ENCODE measurements at regions not wholly inside any gene's neighbourhood (a gene's known extent, or its start where the extent isn't known, plus 50 kb on each side); places are given as distances from the start of the nearest gene placed in this dataset.
"Not testable (repeated sequence)": the region's sequence is repeated elsewhere in the genome, so short reads cannot be mapped to it uniquely, and the experiment has no call there.

DNA sequence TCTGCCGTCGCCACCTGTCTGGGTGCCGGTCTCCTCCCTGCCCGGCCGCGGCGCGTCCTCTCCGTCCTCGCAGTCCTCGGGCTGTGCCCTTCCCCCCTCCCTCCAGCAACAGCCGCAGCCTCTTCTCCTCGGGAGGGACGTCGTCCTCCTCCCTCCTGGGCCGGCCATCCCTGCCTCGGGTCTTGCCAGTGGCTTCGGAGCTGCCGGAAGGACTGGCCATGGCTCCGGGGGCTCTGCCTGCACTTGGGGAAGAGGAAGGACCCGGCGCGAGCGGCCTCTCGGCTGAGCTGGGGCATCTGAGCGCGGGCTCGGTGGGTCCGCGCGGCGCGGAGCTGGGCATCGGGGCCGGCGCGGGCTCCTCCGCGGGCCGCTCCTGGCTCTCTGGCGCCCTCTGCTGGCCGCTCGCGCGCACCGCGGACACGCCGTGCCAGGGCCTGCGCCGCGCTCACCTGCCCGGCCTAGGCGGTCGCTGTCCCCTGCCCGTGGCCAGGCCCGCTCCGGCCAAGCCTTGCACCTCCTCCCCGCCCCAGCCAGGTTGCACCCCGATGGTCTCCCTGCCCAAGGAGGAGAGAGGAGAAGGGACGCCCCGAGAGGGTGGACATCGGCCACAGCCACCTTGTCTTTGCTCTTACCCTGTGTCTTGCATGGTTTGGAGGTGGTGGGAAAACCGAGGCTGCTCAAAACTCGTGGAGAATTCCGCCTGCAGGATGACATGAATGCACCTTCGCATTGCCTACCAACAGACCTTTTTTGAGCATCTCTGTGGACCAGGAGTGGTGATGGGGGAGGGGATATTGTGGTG is 83.9 kb upstream of the FRG2C start:
- peak overlapping the region; percentile 34 to 55 (median 44) for H3K4me3 ChIP-seq
- WGBS, 2 donors (ENCODE audit: low coverage in 1 of 2), result 7% methylated on average over 30 of the region's 67 CpGs; no CpG with 5 or more reads in 1 of the 2 donors
- peaks cover 31% of the 10 kb centered on the region for H3K27me3 ChIP-seq
- H3K36me3 ChIP-seq; H3K9me3 ChIP-seq; H3K4me1 ChIP-seq; H3K27ac ChIP-seq; intact Hi-C loops (cut with DNase I; ENCODE audit: low total_unique reads): not testable (repeated sequence)
- DNase-seq, result peak; percentile 53
- TF ChIP-seq CTCF (IDR thresholded peaks at IDR 0.05), result peak in 4 of 5 experiments; percentile 42 to 83 (median 67)
- in situ Hi-C loops (cut with MboI; ENCODE audit: low pct_ligation_motif_present in 1 of 4, low pct_unique_long_range_greater_than_20kb in 1 of 4, low sequenced_read_pairs in 3 of 4), result loop anchor here in 1 of 4 donors (25.0 kb wide), 1 partner anchor 293 kb away; no protein-coding TSS in a partner anchor

- H3K27me3 ChIP-seq, result peaks cover 31% of the 10 kb centered on the region
- H3K4me1 ChIP-seq; intact Hi-C loops (cut with DNase I; ENCODE audit: low total_unique reads); H3K4me3 ChIP-seq; H3K27ac ChIP-seq; H3K9me3 ChIP-seq; H3K36me3 ChIP-seq; DNase-seq: not testable (repeated sequence)
- in situ Hi-C loops (cut with MboI; ENCODE audit: low pct_ligation_motif_present in 1 of 4, low pct_unique_long_range_greater_than_20kb in 1 of 4, low sequenced_read_pairs in 3 of 4), result loop anchor here in 1 of 4 donors (25.0 kb wide), 1 partner anchor 295 kb away; no protein-coding TSS in a partner anchor
- WGBS, 2 donors (ENCODE audit: low coverage in 1 of 2), result 55% methylated on average over 3 of the region's 3 CpGs; no CpG with 5 or more reads in 1 of the 2 donors
Observed at GRCh38 chr3:75582536-75582935, 81.6 kb upstream of the FRG2C start.

DNA sequence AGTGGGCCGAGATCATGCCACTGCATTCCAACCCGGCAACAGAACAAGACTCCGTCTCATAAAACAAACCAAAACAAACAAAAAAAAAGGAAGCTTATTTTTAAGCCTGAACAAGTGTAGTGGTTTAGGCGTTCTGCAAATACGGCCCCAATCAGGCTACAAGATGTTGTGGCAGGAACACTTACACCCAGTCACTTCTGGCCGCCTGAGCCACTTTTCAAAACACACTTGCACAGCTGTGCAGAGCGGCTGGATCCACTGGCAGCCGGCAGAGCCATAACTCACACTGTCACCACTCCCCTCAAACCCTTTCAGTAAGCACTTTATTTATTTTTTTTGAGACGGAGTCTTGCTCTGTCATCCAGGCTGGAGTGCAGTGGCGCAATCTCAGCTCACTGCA is 81.0 kb upstream of the FRG2C start:
- H3K36me3 ChIP-seq; H3K4me3 ChIP-seq; intact Hi-C loops (cut with DNase I; ENCODE audit: low total_unique reads); DNase-seq; H3K4me1 ChIP-seq; H3K27ac ChIP-seq; H3K9me3 ChIP-seq: not testable (repeated sequence)
- 21 to 35% methylated on average over 3 to 10 of the region's 10 CpGs for WGBS, 2 donors (ENCODE audit: low coverage in 1 of 2)
- peaks cover 31% of the 10 kb centered on the region for H3K27me3 ChIP-seq
- in situ Hi-C loops (cut with MboI; ENCODE audit: low pct_ligation_motif_present in 1 of 4, low pct_unique_long_range_greater_than_20kb in 1 of 4, low sequenced_read_pairs in 3 of 4), result loop anchor here in 1 of 4 donors (25.0 kb wide), 1 partner anchor 296 kb away; no protein-coding TSS in a partner anchor

DNA sequence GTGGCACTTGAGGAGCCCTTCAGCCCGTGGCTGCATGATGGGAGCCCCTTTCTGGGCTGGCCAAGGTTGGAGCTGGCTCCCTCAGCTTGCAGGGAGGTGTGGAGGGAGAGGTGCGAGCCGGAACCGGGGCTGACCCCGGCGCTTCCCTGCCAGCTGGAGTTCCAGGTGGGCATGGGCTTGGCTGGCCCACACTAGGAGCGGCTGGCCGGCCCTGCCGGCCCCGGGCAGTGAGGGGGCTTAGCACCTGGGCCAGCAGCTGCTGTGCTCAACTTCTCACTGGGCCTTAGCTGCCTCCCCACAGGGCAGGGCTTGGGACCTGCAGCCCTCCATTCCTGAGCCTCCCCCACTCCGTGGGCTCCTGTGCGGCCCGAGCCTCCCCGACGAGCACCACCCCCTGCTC is 76.4 kb upstream of the FRG2C start:
- H3K4me3 ChIP-seq; H3K36me3 ChIP-seq; DNase-seq; H3K27me3 ChIP-seq; intact Hi-C loops (cut with DNase I; ENCODE audit: low total_unique reads); H3K4me1 ChIP-seq; H3K9me3 ChIP-seq; H3K27ac ChIP-seq: not testable (repeated sequence)
- WGBS, 2 donors (ENCODE audit: low coverage in 1 of 2), result 85% methylated on average over 10 of the region's 15 CpGs; no CpG with 5 or more reads in 1 of the 2 donors
- in situ Hi-C loops (cut with MboI; ENCODE audit: low pct_ligation_motif_present in 1 of 4, low pct_unique_long_range_greater_than_20kb in 1 of 4, low sequenced_read_pairs in 3 of 4), result loop anchor here in 1 of 4 donors (25.0 kb wide), 1 partner anchor 300 kb away; no protein-coding TSS in a partner anchor

GRCh38 chr3:75590382-75590781 is 73.7 kb upstream of the FRG2C start:
- H3K4me3 ChIP-seq; DNase-seq; H3K4me1 ChIP-seq; intact Hi-C loops (cut with DNase I; ENCODE audit: low total_unique reads); H3K9me3 ChIP-seq; H3K27me3 ChIP-seq; H3K27ac ChIP-seq; H3K36me3 ChIP-seq: not testable (repeated sequence)
- WGBS, 2 donors (ENCODE audit: low coverage in 1 of 2), result 88 to 100% methylated on average over 1 to 16 of the region's 16 CpGs
- in situ Hi-C loops (cut with MboI; ENCODE audit: low pct_ligation_motif_present in 1 of 4, low pct_unique_long_range_greater_than_20kb in 1 of 4, low sequenced_read_pairs in 3 of 4), result loop anchor here in 1 of 4 donors (25.0 kb wide), 1 partner anchor 303 kb away; no protein-coding TSS in a partner anchor

DNA sequence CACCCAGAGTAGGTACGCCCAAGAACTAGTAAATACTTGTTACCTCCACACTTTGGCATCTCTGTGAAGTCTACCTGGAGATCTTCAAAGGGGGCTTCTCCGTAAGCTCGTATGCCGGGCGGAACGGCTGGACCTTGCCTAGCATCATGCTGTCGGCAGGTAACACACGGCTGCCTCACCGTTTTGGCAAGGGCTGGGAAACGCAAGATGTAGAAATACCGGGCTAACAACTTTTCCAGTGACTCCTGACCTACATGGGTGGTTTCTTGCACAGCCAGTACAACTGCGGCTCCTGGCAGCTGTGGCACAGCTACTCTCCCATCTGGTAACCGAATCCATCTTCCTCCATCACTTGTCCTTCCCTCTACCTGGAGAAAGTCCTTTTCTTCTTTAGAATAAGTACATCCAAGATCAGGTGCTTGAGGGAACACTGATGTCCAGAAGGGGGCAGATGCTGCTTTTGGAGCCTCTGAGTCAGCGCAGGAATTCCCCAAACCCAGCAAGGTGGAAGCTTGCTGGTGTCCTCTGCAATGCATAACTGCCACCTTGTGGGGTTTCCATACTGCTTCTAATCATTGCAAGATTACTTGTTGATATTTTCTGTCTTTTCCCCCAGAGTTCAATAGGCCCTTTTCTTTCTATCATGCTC is 59.7 kb upstream of the FRG2C start:
- H3K27ac ChIP-seq; H3K4me3 ChIP-seq; H3K27me3 ChIP-seq; DNase-seq; H3K36me3 ChIP-seq; in situ Hi-C loops (cut with MboI; ENCODE audit: low pct_ligation_motif_present in 1 of 4, low pct_unique_long_range_greater_than_20kb in 1 of 4, low sequenced_read_pairs in 3 of 4); H3K9me3 ChIP-seq; intact Hi-C loops (cut with DNase I; ENCODE audit: low total_unique reads); H3K4me1 ChIP-seq: not testable (repeated sequence)
- WGBS, 2 donors (ENCODE audit: low coverage in 1 of 2), result 75% methylated on average over 13 of the region's 14 CpGs; no CpG with 5 or more reads in 1 of the 2 donors
- TF ChIP-seq CTCF (IDR thresholded peaks at IDR 0.05), result peak in 2 of 5 experiments; percentile 10 to 14

GRCh38 chr3:75607996-75608395 is 56.1 kb upstream of the FRG2C start:
- H3K36me3 ChIP-seq; H3K4me3 ChIP-seq; H3K9me3 ChIP-seq; in situ Hi-C loops (cut with MboI; ENCODE audit: low pct_ligation_motif_present in 1 of 4, low pct_unique_long_range_greater_than_20kb in 1 of 4, low sequenced_read_pairs in 3 of 4); H3K27me3 ChIP-seq; H3K27ac ChIP-seq; intact Hi-C loops (cut with DNase I; ENCODE audit: low total_unique reads); H3K4me1 ChIP-seq; DNase-seq: not testable (repeated sequence)
- WGBS, 2 donors (ENCODE audit: low coverage in 1 of 2), result 80% methylated on average over 7 to 9 of the region's 9 CpGs

DNA sequence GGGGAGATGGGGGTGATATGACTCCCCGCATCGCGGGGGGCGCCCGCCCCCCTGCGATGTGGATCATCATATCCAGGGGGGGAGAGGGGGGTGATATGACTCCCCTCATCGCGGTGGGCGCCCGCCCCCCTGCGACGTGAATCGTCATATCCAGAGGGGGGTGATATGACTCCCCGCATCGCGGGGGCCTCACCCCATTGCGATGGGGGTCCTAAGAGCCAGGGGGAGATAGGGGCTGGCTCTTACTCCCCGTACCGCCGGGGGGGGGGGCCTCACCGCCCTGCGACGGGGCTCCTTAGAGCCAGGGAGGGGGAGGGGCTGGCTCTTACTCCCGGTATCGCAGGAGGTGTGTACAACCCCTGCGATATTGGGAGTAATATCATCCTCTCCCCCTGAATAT is 54.5 kb upstream of the FRG2C start:
- H3K4me1 ChIP-seq; H3K4me3 ChIP-seq; DNase-seq; H3K27me3 ChIP-seq; H3K27ac ChIP-seq; H3K36me3 ChIP-seq; in situ Hi-C loops (cut with MboI; ENCODE audit: low pct_ligation_motif_present in 1 of 4, low pct_unique_long_range_greater_than_20kb in 1 of 4, low sequenced_read_pairs in 3 of 4); H3K9me3 ChIP-seq; intact Hi-C loops (cut with DNase I; ENCODE audit: low total_unique reads): not testable (repeated sequence)
- WGBS, 2 donors (ENCODE audit: low coverage in 1 of 2), result 36 to 53% methylated on average over 5 to 13 of the region's 26 CpGs
